WTC11 (cell line): ENCODE measurements at regions not wholly inside any gene's neighbourhood (a gene's known extent, or its start where the extent isn't known, plus 50 kb on each side); places are given as distances from the start of the nearest gene placed in this dataset.

Experiments used
- ATAC-seq: fragments of 200-7000 bp; cut with Tn5 transposase; 2 replicates; pipeline ENCODE4 v1.10.0; 2021; ENCODE audit warnings: mild to moderate bottlenecking, moderate library complexity
- CTCF ChIA-PET: fragments of 300-600 bp; sonication (Branson Sonifier 250); formaldehyde crosslinking; loops from one replicate; lab custom pipeline; 2021; ENCODE audit warnings: antibody characterized with exemption; lab: Charles Lee
- POLR2A ChIA-PET: fragments of 350-600 bp; sonication (Branson Sonifier 250); formaldehyde crosslinking; loops from one replicate; lab custom pipeline; 2021; ENCODE audit warnings: antibody characterized with exemption; lab: Charles Lee
- DNase-seq: peaks from one replicate; pipeline ENCODE4 v3.0.0; 2021; ENCODE audit warnings: low spot score
- H3K27ac Mint-ChIP-seq: 2 replicates; pipeline ENCODE4 v1.8.0; 2021; ENCODE audit warnings: mixed read lengths
- H3K27me3 Mint-ChIP-seq: 2 replicates; pipeline ENCODE4 v1.8.0; 2021; ENCODE audit warnings: low read depth, mild to moderate bottlenecking, moderate library complexity, mixed read lengths
- H3K36me3 Mint-ChIP-seq: 2 replicates; pipeline ENCODE4 v1.8.0; 2021; ENCODE audit warnings: mixed read lengths
- H3K4me1 Mint-ChIP-seq: 2 replicates; pipeline ENCODE4 v1.8.0; 2022; ENCODE audit warnings: mixed read lengths
- H3K4me3 Mint-ChIP-seq: 2 replicates; pipeline ENCODE4 v1.8.0; 2021; ENCODE audit warnings: mild to moderate bottlenecking, moderate library complexity, mixed read lengths
- H3K9me3 Mint-ChIP-seq: 2 replicates; pipeline ENCODE4 v1.8.0; 2021; ENCODE audit warnings: mixed read lengths
- CREB1 ChIP-seq: sonication (generic); formaldehyde crosslinking; IDR thresholded peaks from 2 replicates; pipeline ENCODE4 v1.8.0; 2023; ENCODE audit warnings: mild to moderate bottlenecking, missing genetic modification reagents
- CREM ChIP-seq: sonication (generic); formaldehyde crosslinking; IDR thresholded peaks from 2 replicates; pipeline ENCODE4 v1.8.1; 2022; ENCODE audit warnings: mild to moderate bottlenecking, missing genetic modification reagents, moderate library complexity
- ELF4 ChIP-seq: sonication (generic); formaldehyde crosslinking; IDR thresholded peaks from 2 replicates; pipeline ENCODE4 v1.8.1; 2022; ENCODE audit warnings: low read depth, mild to moderate bottlenecking, moderate library complexity, missing genetic modification reagents
- ESRRA ChIP-seq: sonication (generic); formaldehyde crosslinking; IDR thresholded peaks from 2 replicates; pipeline ENCODE4 v1.8.1; 2022; ENCODE audit warnings: mild to moderate bottlenecking, missing genetic modification reagents, borderline replicate concordance
- ETV6 ChIP-seq: sonication (generic); formaldehyde crosslinking; IDR thresholded peaks from 2 replicates; pipeline ENCODE4 v1.8.1; 2022; ENCODE audit warnings: mild to moderate bottlenecking, missing genetic modification reagents
- FOXP1 ChIP-seq: sonication (generic); formaldehyde crosslinking; IDR thresholded peaks from 2 replicates; pipeline ENCODE4 v1.8.0; 2022; ENCODE audit warnings: missing genetic modification reagents, mild to moderate bottlenecking, moderate library complexity, borderline replicate concordance
- GTF2I ChIP-seq: fragments of 250-450 bp; sonication (Bioruptor Pico); conservative IDR thresholded peaks from 2 replicates; pipeline ENCODE4 v1.4.0; 2021; ENCODE audit warnings: mild to moderate bottlenecking
- HMGA2 ChIP-seq: fragments of 250-450 bp; sonication (Bioruptor Pico); IDR thresholded peaks from 2 replicates; pipeline ENCODE4 v1.4.0; 2021; ENCODE audit warnings: mild to moderate bottlenecking, moderate library complexity
- IRF2 ChIP-seq: sonication (generic); formaldehyde crosslinking; IDR thresholded peaks from 2 replicates; pipeline ENCODE4 v1.8.0; 2022; ENCODE audit warnings: low read depth, missing genetic modification reagents, borderline replicate concordance
- KAT7 ChIP-seq: sonication (generic); formaldehyde crosslinking; IDR thresholded peaks from 2 replicates; pipeline ENCODE4 v1.8.1; 2023; ENCODE audit warnings: missing genetic modification reagents, mild to moderate bottlenecking, borderline replicate concordance
- RORB ChIP-seq: fragments of 250-450 bp; sonication (Bioruptor Pico); IDR thresholded peaks from 2 replicates; pipeline ENCODE4 v1.9.0; 2021; ENCODE audit warnings: mild to moderate bottlenecking
- SP1 ChIP-seq: sonication (generic); formaldehyde crosslinking; conservative IDR thresholded peaks from 2 replicates; pipeline ENCODE4 v1.8.1; 2022; ENCODE audit warnings: missing genetic modification reagents
- TCF7 ChIP-seq: sonication (generic); formaldehyde crosslinking; IDR thresholded peaks from 2 replicates; pipeline ENCODE4 v1.8.0; 2022; ENCODE audit warnings: mild to moderate bottlenecking, low read depth, missing genetic modification reagents, moderate library complexity
- ZNF138 ChIP-seq: sonication (generic); formaldehyde crosslinking; conservative IDR thresholded peaks from 2 replicates; pipeline ENCODE4 v1.8.1; 2022; ENCODE audit warnings: mild to moderate bottlenecking, moderate library complexity, missing genetic modification reagents
- ZNF232 ChIP-seq: sonication (generic); formaldehyde crosslinking; IDR thresholded peaks from 2 replicates; pipeline ENCODE4 v1.8.0; 2022; ENCODE audit warnings: mild to moderate bottlenecking, missing genetic modification reagents
- ZNF416 ChIP-seq: fragments of 250-450 bp; sonication (Bioruptor Pico); IDR thresholded peaks from 2 replicates; pipeline ENCODE4 v1.9.0; 2021; ENCODE audit warnings: mild to moderate bottlenecking, inconsistent platforms
- ZNF423 ChIP-seq: fragments of 250-450 bp; sonication (Bioruptor Pico); IDR thresholded peaks from 2 replicates; pipeline ENCODE4 v2.1.2; 2022; ENCODE audit warnings: mild to moderate bottlenecking, moderate library complexity
- TF ChIP-seq, protein P1 (sequence below): fragments of 250-450 bp; sonication (Bioruptor Pico); IDR thresholded peaks from 2 replicates; pipeline ENCODE4 v2.1.2; 2022; ENCODE audit warnings: mild to moderate bottlenecking, moderate library complexity
- TF ChIP-seq, protein P2 (sequence below): fragments of 250-450 bp; sonication (Bioruptor Pico); IDR thresholded peaks from 2 replicates; pipeline ENCODE4 v1.9.0; 2021; ENCODE audit warnings: mild to moderate bottlenecking
- TF ChIP-seq, protein P3 (sequence below): sonication (generic); formaldehyde crosslinking; IDR thresholded peaks from 2 replicates; pipeline ENCODE4 v1.8.0; 2023; ENCODE audit warnings: missing genetic modification reagents, mild to moderate bottlenecking, borderline replicate concordance

DNA sequence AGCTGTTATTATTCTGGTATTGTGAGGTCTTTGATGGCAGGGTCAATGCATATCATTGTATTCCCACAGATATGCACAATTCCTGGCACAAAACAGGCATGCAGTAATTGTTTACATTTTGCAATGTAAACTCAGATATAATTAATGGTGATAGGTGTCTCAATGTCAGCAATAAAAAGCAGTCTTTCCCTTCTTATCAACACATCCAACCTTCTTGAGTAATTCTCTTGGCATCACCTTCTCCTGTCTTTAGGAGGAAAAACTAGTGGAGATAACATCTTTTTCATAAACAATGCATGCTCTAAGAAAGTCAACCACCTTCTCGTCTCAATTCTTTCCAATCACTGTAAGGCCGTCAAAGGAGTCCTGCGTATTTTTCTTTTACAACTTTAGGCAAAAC lies 313.3 kb upstream of the GULP1 start (continued):
- no peak for TF ChIP-seq ELF4
- TF ChIP-seq ZNF232 (CRISPR knock-in tag), result no peak
- TF ChIP-seq ZNF138, result no peak
- TF ChIP-seq IRF2 (CRISPR knock-in tag), result no peak
- no peak for TF ChIP-seq ZNF423 (CRISPR knock-in tag)
- TF ChIP-seq KAT7 (CRISPR knock-in tag), result no peak
- TF ChIP-seq, all 79 proteins: peak for 0

DNA sequence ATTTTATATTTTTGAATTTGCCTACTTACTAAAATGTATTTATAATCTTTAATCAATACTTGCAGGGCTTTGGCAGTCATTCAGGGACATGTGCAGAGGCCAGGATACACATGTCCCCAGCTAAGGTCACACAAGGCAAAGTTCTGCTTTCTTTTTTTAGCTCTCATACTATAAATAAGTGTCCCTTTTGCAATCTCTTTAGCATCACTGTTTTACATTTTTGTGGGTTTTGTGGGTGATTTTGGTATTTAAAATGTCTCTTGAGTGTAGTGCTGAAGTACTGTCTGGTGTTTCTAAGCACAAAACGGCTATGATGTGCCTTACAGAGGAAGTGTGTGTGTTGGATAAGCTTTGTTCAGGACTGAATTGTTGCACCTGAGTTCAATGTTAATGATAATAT lies 309.0 kb upstream of the GULP1 start:
- CTCF ChIA-PET, result no interaction called here
- Mint-ChIP-seq H3K9me3 (no peaks in the 10 kb centered on the region), H3K27me3 (no peaks in the 10 kb centered on the region), H3K4me3 (no peak overlapping the region), H3K27ac (0 out of 2 replicates have a peak overlapping the region, but pooled peaks have one; percentile 5), H3K36me3 (no peaks in the 10 kb centered on the region), H3K4me1 (peaks cover 41% of the 10 kb centered on the region)
- TF ChIP-seq, protein P1, sequence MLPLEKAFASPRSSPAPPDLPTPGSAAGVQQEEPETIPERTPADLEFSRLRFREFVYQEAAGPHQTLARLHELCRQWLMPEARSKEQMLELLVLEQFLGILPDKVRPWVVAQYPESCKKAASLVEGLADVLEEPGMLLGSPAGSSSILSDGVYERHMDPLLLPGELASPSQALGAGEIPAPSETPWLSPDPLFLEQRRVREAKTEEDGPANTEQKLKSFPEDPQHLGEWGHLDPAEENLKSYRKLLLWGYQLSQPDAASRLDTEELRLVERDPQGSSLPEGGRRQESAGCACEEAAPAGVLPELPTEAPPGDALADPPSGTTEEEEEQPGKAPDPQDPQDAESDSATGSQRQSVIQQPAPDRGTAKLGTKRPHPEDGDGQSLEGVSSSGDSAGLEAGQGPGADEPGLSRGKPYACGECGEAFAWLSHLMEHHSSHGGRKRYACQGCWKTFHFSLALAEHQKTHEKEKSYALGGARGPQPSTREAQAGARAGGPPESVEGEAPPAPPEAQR, result no peak
- TF ChIP-seq ZNF232 (CRISPR knock-in tag), result no peak
- no peak for TF ChIP-seq GTF2I (CRISPR knock-in tag)
- no peak for TF ChIP-seq RORB (CRISPR knock-in tag)
- TF ChIP-seq, protein P2, sequence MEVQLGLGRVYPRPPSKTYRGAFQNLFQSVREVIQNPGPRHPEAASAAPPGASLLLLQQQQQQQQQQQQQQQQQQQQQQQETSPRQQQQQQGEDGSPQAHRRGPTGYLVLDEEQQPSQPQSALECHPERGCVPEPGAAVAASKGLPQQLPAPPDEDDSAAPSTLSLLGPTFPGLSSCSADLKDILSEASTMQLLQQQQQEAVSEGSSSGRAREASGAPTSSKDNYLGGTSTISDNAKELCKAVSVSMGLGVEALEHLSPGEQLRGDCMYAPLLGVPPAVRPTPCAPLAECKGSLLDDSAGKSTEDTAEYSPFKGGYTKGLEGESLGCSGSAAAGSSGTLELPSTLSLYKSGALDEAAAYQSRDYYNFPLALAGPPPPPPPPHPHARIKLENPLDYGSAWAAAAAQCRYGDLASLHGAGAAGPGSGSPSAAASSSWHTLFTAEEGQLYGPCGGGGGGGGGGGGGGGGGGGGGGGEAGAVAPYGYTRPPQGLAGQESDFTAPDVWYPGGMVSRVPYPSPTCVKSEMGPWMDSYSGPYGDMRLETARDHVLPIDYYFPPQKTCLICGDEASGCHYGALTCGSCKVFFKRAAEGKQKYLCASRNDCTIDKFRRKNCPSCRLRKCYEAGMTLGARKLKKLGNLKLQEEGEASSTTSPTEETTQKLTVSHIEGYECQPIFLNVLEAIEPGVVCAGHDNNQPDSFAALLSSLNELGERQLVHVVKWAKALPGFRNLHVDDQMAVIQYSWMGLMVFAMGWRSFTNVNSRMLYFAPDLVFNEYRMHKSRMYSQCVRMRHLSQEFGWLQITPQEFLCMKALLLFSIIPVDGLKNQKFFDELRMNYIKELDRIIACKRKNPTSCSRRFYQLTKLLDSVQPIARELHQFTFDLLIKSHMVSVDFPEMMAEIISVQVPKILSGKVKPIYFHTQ (CRISPR knock-in tag), result no peak
- TF ChIP-seq CREM, result no peak
- TF ChIP-seq SP1, result no peak
- no peak for TF ChIP-seq ZNF416
- ATAC-seq (no peak), DNase-seq (no peak)
- POLR2A ChIA-PET, result no interaction called here

DNA sequence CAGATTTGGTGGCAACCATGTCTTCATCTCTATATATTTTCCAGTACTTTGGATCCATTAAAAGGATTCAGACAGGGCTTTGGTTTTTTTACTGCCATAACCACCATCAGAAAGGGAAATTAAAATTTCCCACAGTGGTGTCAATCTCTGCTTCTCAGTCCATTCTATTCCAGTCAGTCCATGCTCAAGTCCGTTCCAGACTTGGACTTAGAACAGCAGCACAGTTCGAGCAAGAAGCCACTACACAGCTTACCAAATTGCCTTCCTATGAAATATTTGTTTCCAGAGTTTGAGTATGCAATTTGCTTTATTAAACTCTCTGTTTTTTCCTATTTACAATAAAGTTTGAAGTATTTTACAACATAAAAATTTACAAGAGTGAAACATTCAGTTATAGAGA lies 306.5 kb upstream of the GULP1 start:
- H3K36me3 Mint-ChIP-seq, result no peaks in the 10 kb centered on the region
- H3K4me3 Mint-ChIP-seq, result no peak overlapping the region
- TF ChIP-seq, protein P3, sequence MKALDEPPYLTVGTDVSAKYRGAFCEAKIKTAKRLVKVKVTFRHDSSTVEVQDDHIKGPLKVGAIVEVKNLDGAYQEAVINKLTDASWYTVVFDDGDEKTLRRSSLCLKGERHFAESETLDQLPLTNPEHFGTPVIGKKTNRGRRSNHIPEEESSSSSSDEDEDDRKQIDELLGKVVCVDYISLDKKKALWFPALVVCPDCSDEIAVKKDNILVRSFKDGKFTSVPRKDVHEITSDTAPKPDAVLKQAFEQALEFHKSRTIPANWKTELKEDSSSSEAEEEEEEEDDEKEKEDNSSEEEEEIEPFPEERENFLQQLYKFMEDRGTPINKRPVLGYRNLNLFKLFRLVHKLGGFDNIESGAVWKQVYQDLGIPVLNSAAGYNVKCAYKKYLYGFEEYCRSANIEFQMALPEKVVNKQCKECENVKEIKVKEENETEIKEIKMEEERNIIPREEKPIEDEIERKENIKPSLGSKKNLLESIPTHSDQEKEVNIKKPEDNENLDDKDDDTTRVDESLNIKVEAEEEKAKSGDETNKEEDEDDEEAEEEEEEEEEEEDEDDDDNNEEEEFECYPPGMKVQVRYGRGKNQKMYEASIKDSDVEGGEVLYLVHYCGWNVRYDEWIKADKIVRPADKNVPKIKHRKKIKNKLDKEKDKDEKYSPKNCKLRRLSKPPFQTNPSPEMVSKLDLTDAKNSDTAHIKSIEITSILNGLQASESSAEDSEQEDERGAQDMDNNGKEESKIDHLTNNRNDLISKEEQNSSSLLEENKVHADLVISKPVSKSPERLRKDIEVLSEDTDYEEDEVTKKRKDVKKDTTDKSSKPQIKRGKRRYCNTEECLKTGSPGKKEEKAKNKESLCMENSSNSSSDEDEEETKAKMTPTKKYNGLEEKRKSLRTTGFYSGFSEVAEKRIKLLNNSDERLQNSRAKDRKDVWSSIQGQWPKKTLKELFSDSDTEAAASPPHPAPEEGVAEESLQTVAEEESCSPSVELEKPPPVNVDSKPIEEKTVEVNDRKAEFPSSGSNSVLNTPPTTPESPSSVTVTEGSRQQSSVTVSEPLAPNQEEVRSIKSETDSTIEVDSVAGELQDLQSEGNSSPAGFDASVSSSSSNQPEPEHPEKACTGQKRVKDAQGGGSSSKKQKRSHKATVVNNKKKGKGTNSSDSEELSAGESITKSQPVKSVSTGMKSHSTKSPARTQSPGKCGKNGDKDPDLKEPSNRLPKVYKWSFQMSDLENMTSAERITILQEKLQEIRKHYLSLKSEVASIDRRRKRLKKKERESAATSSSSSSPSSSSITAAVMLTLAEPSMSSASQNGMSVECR (CRISPR knock-in tag), result no peak
- TF ChIP-seq ESRRA, result no peak
- TF ChIP-seq ETV6 (CRISPR knock-in tag), result no peak
- TF ChIP-seq ZNF232 (CRISPR knock-in tag), result no peak
- TF ChIP-seq FOXP1, result no peak
- TF ChIP-seq CREB1 (CRISPR knock-in tag), result no peak
- no peak for TF ChIP-seq HMGA2 (CRISPR knock-in tag)
- TF ChIP-seq ZNF416, result no peak
- no peak for TF ChIP-seq TCF7
- DNase-seq, result no peak
- CTCF ChIA-PET, result no interaction called here
- no peaks in the 10 kb centered on the region for H3K9me3 Mint-ChIP-seq
- H3K27ac Mint-ChIP-seq, result 0 out of 2 replicates have a peak overlapping the region, but pooled peaks have one; percentile 11
- POLR2A ChIA-PET, result no interaction called here
- H3K27me3 Mint-ChIP-seq, result no peaks in the 10 kb centered on the region
- peaks cover 49% of the 10 kb centered on the region for H3K4me1 Mint-ChIP-seq
- no peak for ATAC-seq
